Left ventricle myocardium superior (tissue), 1 donor: ENCODE measurements at regions not wholly inside any gene's neighbourhood (a gene's known extent, or its start where the extent isn't known, plus 50 kb on each side); places are given as distances from the start of the nearest gene placed in this dataset.

Experiments used
- ATAC-seq: fragments of 200-7000 bp; cut with Tn5 transposase; one replicate; pipeline ENCODE4 v1.9.1; 2020; ENCODE audit warnings: mild to moderate bottlenecking, moderate library complexity
- DNase-seq: peaks from one replicate; pipeline ENCODE4 v3.0.0-alpha.2; 2020
- intact Hi-C: fragments of 100-400 bp; cut with micrococcal nuclease; formaldehyde crosslinking; loops from one replicate; pipeline ENCODE4 v1.11.0; 2022
- donor health status: DM: no; HTN: yes; CAD: no; lungs with severe emphysema.

DNA sequence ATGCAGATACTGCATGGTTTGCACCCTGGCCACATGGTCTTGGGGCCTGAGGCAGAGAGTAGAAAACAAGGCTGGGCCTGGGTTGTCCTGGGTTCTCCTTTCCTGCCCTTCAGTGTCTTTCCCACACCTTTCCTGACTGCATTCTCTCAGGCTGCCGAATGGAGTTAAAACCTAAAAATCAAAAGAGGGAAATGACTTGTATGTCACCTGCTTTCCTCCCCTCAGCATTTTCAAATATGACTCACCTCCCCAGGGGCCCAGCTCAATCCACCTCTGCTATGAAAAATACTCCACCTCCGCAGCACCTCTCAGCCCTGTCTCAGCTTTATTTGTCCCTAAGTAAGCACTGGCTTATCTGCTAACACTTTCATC, 457.8 kb upstream of the MEX3C start:
- no peak for ATAC-seq
- DNase-seq: no peak
- intact Hi-C loops: no loop called here

DNA sequence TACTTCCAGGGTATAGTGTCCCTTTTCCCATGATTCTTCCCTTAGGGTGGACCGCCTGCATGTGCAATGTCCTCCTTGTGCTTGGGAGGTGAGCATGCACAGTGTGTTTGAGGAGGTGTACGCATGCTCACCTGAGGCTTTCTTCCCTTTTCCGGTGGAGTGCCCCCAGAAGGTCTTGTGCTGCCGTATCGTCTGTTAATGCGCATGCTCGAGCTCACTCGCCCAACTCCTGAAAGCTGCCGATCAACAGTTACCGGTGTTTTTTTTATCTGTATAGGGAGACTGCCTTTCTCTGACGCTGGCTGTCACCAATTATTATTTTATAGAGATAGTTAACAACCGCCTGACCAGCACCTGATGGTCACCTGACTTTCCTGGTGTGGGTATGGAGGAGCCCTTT, 458.8 kb upstream of the MEX3C start:
- ATAC-seq (no peak), DNase-seq (no peak)
- intact Hi-C loops: no loop called here

DNA sequence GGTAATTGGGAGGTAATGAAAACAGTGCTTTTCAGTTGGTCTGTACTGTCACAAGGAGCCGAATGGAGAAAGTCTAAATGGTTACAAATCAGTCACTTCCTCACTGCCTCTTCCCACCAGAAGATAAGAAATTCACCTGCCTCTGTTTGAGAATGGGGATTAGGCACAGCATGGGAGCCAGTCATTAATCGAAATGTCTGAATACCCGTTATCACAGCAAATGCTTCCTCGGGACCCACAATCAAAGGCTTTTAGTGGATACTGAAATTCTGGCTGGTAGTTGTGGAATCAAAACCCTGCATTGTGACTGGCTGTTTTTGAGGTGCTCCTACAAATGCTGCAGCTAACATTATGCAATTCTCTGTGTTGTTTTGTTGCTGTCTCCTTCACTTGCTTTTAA, 461.0 kb upstream of the MEX3C start:
- ATAC-seq: no peak
- DNase-seq: no peak
- intact Hi-C loops: no loop called here

- intact Hi-C loops: no loop called here
- ATAC-seq (no peak), DNase-seq (no peak)
Observed at GRCh38 chr18:51659781-51660180, 462.3 kb upstream of the MEX3C start.

- ATAC-seq (no peak), DNase-seq (no peak)
- intact Hi-C loops: no loop called here
Observed at GRCh38 chr18:51660188-51660715, 462.8 kb upstream of the MEX3C start.

GRCh38 chr18:51664236-51664635, 466.8 kb upstream of the MEX3C start:
- intact Hi-C loops: no loop called here
- ATAC-seq (no peak), DNase-seq (no peak)

DNA sequence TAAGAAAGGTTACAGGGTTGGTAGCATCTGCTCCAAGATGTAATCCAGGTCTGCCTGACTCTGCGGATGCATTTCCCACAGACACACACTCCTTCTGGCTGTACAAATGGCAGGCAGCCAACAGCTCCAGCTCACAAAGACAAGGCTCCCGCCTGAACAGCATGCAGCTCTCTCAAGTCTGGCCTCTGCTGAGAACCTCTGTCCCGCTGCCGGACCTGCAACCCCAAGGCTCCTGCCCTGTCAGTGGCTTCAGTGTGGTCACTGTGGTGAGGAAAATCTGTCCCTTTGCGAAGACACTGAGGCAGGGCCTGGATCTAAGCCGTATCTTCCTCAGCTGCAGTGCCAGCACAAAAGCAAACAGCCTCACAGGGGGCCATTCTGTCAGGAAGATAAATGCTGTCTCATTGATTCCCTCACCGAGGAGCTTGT, 469.3 kb upstream of the MEX3C start:
- intact Hi-C loops: no loop called here
- ATAC-seq: peak; percentile 40
- peak; percentile 54 for DNase-seq

DNA sequence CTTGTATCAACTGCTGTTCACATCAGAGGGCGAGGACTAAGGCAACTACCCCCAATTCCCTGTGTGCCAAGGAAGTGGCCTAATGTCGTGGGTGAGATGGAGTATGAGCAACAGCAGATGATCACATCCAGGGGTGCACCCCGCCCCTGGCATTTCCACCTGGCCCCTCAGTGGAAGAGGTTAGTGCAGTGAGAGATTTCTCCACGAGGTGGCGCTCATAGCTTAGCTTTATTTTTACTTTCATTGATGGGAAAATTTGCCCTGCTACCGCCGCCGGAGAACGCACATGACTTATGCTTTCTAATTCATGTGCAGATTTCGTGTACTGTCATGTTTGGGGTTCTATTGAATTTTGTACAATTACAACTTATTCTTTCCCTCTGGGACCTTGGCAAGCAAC, 470.6 kb upstream of the MEX3C start:
- DNase-seq (peak; percentile 47), ATAC-seq (no peak)
- intact Hi-C loops: no loop called here

DNA sequence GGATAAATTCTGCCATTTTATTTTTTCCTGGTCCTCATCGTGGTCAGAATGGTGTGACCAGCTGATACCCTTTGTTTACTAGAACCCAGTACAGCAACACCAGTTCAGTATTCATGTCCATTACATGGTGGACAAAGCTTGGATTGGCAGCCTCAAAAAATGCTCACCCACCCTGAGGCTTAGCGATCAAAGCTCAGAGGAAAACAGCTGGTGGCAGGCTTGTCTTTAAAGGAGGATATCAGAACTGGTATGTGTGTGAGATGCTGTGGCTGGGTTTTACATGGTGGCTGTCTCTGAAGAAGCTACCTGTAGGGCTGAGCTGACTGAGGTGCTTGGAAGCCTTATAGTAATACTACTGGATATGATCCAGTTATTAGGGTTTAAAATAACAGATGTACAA, 471.1 kb upstream of the MEX3C start:
- DNase-seq (no peak), ATAC-seq (no peak)
- intact Hi-C loops: no loop called here

DNA sequence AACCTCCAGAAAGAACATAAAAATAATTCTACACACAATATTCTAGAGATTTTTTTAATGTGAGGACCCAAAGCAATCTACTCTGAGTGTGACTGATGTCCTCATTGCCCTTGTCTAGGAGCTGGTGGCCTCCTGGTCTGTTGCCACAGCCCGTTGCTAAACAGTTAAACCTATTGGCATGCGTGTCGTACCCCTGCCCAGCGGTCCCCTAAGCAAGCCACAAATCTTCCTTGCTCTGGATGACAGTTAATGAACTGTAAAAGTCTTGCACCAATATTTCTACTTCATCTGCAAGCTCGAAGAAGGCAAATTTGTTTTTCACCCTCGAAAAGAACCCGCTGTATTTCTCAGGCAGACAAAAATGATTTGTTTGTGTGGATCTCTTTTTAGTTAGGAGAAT, 489.1 kb upstream of the MEX3C start:
- intact Hi-C loops: no loop called here
- DNase-seq (no peak), ATAC-seq (no peak)

GRCh38 chr18:51687845-51688585, 490.5 kb upstream of the MEX3C start:
- no peak for DNase-seq
- intact Hi-C loops: no loop called here
- no peak for ATAC-seq

GRCh38 chr18:51692612-51693011, 495.1 kb upstream of the MEX3C start:
- DNase-seq (no peak), ATAC-seq (no peak)
- intact Hi-C loops: no loop called here

DNA sequence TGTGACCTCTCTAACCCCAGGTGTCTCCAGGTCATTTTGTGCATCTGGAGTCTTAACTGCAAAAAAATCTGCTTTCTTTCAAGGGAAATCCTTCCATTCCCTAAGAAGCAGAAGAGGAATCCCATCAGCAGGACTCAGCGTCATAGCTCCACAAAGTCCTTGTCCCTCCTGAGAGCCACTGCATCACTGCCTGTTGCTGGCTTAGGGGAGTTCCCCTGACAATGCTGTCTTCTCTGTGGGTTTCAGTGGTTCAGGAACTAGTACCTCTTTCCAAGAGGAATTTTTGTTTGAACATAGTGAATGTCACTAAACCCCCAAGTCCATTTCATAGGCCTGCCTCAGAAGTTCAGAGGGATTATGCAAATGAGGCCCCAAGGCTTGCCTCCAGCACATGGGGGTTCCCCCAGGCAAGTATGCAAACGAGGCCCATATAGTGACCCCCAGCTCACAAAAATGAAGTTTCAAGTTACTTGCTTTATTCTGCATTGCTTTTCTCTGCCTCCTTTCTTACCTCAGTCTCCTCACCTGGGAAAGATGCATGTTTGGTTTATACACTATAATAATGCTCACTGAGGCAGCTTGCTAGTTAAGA, 513.9 kb upstream of the MEX3C start:
- no peak for ATAC-seq
- no peak for DNase-seq
- intact Hi-C loops: no loop called here

DNA sequence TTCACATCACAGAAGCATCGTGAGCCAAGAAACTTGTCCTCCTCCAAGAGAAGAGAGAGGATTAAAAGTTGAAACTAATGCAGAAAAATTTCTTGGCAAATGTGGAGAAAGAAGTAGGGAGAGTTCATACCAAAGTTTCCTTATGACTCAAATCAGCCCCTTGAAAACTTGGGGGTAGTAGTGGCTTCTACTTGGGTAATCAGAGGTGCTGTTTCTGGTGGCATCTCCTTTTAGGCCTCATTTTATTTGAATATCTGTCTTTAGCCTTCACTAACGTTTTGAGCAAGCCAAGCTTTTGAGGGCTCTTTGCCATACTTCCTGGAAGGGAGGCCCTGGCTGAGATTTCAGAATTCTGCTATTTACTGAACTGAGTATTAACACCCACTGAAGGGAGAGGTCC, 515.3 kb upstream of the MEX3C start:
- ATAC-seq: no peak
- DNase-seq: no peak
- intact Hi-C loops: no loop called here

DNA sequence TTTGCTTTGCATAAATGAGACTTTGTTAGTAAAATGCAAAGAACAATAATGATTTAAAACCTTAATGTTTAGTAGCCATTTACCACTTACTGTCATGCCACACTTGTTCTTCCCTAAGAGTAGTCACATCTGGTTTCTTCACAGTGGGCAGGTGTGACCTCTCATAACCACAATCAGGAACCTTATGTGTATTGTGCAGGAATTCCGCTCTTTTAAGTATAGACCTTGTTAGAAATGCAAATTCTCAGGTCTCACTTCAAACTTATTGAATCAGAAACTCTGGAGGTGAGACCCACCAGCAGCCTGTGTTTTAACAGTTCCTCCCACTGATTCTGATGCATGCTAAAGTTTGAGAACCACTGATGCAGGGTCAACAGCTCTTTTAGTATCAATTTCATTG, 518.8 kb upstream of the MEX3C start:
- intact Hi-C loops: no loop called here
- no peak for DNase-seq

DNA sequence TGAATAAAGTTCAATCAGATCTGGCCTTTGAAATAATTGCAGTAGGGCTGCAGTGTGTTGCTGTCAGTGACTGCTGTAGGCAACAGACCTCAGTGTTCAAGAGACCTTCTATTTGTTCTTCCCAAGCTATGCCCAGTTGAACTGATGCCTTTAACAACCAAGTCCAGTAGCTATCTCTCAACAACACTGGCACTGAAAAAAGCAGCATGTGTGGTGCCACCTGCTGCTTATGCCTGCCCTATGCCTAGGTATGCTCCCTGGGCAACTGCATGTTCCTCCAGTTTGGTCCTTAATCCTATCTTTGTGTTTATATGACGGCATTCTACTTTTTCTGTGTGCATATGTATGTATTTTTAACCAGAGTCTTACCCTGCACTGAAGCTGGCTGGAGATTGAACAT, 523.9 kb upstream of the MEX3C start:
- intact Hi-C loops: no loop called here
- ATAC-seq: no peak
- DNase-seq: no peak

More for the DNA sequence above, 518.8 kb upstream of the MEX3C start:
- no peak for ATAC-seq

- intact Hi-C loops: no loop called here
- ATAC-seq: no peak
Observed at GRCh38 chr18:51721996-51722395, 524.5 kb upstream of the MEX3C start.

GRCh38 chr18:51724790-51725721, 527.6 kb upstream of the MEX3C start:
- no peak for ATAC-seq
- no peak for DNase-seq
- intact Hi-C loops: no loop called here

More at GRCh38 chr18:51721996-51722395, 524.5 kb upstream of the MEX3C start:
- DNase-seq: no peak

DNA sequence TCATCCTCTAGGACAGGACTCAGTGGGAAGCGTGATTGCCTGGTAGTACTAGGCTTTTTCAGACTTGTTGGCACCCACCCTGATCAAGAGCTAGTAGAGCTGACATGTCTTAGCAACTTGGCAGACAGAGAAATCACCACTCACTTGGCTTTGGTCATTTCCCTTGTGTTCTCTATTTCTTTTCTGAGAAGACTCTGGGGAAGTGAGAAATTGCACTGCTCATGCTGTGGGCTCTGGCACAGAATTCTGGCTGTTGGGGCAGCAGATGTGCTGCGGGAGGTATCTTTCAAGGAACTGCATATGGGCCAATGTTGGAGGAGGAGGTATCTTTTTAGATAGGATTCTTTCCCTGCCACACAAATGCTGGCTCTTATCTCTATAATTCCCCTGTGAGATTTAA, 529.1 kb upstream of the MEX3C start:
- no peak for DNase-seq
- intact Hi-C loops: no loop called here
- no peak for ATAC-seq

- intact Hi-C loops: no loop called here
- ATAC-seq: no peak
- DNase-seq: no peak
Observed at GRCh38 chr18:51727780-51728179, 530.3 kb upstream of the MEX3C start.
